ENCODE measurements at regions not wholly inside any gene's neighbourhood (a gene's known extent, or its start where the extent isn't known, plus 50 kb on each side); places are given as distances from the start of the nearest gene placed in this dataset.
A peak's percentile ranks its signal among the peaks of the same experiment; 100 is the strongest.

GRCh38 chr16:17544785-17545184, 74.0 kb upstream of the XYLT1 start:
- TF ChIP-seq POLR2A (IDR thresholded peaks at IDR 0.05) (no peak), POLR2AphosphoS5 (IDR thresholded peaks at IDR 0.05) (no peak)
- TF ChIP-seq, protein P1, sequence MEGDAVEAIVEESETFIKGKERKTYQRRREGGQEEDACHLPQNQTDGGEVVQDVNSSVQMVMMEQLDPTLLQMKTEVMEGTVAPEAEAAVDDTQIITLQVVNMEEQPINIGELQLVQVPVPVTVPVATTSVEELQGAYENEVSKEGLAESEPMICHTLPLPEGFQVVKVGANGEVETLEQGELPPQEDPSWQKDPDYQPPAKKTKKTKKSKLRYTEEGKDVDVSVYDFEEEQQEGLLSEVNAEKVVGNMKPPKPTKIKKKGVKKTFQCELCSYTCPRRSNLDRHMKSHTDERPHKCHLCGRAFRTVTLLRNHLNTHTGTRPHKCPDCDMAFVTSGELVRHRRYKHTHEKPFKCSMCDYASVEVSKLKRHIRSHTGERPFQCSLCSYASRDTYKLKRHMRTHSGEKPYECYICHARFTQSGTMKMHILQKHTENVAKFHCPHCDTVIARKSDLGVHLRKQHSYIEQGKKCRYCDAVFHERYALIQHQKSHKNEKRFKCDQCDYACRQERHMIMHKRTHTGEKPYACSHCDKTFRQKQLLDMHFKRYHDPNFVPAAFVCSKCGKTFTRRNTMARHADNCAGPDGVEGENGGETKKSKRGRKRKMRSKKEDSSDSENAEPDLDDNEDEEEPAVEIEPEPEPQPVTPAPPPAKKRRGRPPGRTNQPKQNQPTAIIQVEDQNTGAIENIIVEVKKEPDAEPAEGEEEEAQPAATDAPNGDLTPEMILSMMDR (IDR thresholded peaks at IDR 0.05 in 8 of 11, conservative IDR thresholded peaks at IDR 0.05 in 3 of 11), result peak in 1 of 11 experiments; percentile 18
